DND-41 (cell line): ENCODE measurements at regions not wholly inside any gene's neighbourhood (a gene's known extent, or its start where the extent isn't known, plus 50 kb on each side); places are given as distances from the start of the nearest gene placed in this dataset.
A peak's percentile ranks its signal among the peaks of the same experiment; 100 is the strongest.

ENCODE experiments used
- ATAC-seq: fragments of 200-7000 bp; cut with Tn5 transposase; 3 replicates; pipeline ENCODE4 v1.9.1; 2021; ENCODE audit warnings: low read depth; ENCODE audit not compliant: insufficient read depth
- DNase-seq: peaks from one replicate; pipeline ENCODE4 v3.0.0-alpha.2; 2020
- H2AFZ ChIP-seq: 2 replicates; pipeline ENCODE4 v1.6.0; 2012; ENCODE audit warnings: low read depth, low read length
- H3K27ac ChIP-seq: 2 replicates; pipeline ENCODE4 v1.5.1; 2012; ENCODE audit warnings: low read length, inconsistent platforms
- H3K27me3 ChIP-seq: fragments of 200-600 bp; sonication (generic); 2 replicates; pipeline ENCODE4 v1.6.0; 2012; ENCODE audit warnings: low read length, mild to moderate bottlenecking, inconsistent platforms; ENCODE audit not compliant: insufficient read depth, poor library complexity
- H3K36me3 ChIP-seq: 2 replicates; pipeline ENCODE4 v1.5.1; 2012; ENCODE audit warnings: low read length, inconsistent platforms; ENCODE audit not compliant: insufficient read depth
- H3K4me1 ChIP-seq: 2 replicates; pipeline ENCODE4 v1.5.1; 2012; ENCODE audit warnings: mild to moderate bottlenecking, low read length; ENCODE audit not compliant: insufficient read depth
- H3K4me2 ChIP-seq: 2 replicates; pipeline ENCODE4 v1.6.0; 2012; ENCODE audit warnings: mild to moderate bottlenecking, moderate library complexity, low read length, inconsistent platforms; ENCODE audit not compliant: insufficient read depth
- H3K4me3 ChIP-seq, 2 experiments: fragments of 200-600 bp in 1 of 2; shearing (Covaris generic) in 1 of 2; 2 replicates each; pipeline ENCODE4 v1.5.1; 2012 to 2016; ENCODE audit warnings: inconsistent platforms in 2 of 2, low read length in 2 of 2, mild to moderate bottlenecking in 2 of 2, low read depth in 1 of 2, moderate library complexity in 1 of 2
- H3K79me2 ChIP-seq: 2 replicates; pipeline ENCODE4 v1.6.0; 2012; ENCODE audit warnings: low read length, inconsistent platforms; ENCODE audit not compliant: insufficient read depth
- H3K9ac ChIP-seq: 2 replicates; pipeline ENCODE4 v1.6.0; 2012; ENCODE audit warnings: low read depth, mild to moderate bottlenecking, inconsistent platforms, low read length, moderate library complexity
- H3K9me3 ChIP-seq: 2 replicates; pipeline ENCODE4 v1.5.1; 2012; ENCODE audit warnings: low read length, moderate library complexity, mild to moderate bottlenecking, inconsistent platforms; ENCODE audit not compliant: insufficient read depth, severe bottlenecking
- H4K20me1 ChIP-seq: 2 replicates; pipeline ENCODE4 v1.6.0; 2012; ENCODE audit warnings: low read length; ENCODE audit not compliant: insufficient read depth
- EZH2 ChIP-seq: IDR thresholded peaks from 3 replicates; pipeline ENCODE4 v1.6.1; 2012; ENCODE audit warnings: borderline replicate concordance, low read depth, mild to moderate bottlenecking, moderate library complexity, low read length, inconsistent platforms; ENCODE audit not compliant: severe bottlenecking
- TF ChIP-seq, protein P1 (sequence below): IDR thresholded peaks from 2 replicates; pipeline ENCODE4 v1.5.1; 2012; ENCODE audit warnings: borderline replicate concordance, low read length, moderate library complexity, mild to moderate bottlenecking; ENCODE audit not compliant: poor library complexity, severe bottlenecking; ENCODE audit errors: extremely low read depth

DNA sequence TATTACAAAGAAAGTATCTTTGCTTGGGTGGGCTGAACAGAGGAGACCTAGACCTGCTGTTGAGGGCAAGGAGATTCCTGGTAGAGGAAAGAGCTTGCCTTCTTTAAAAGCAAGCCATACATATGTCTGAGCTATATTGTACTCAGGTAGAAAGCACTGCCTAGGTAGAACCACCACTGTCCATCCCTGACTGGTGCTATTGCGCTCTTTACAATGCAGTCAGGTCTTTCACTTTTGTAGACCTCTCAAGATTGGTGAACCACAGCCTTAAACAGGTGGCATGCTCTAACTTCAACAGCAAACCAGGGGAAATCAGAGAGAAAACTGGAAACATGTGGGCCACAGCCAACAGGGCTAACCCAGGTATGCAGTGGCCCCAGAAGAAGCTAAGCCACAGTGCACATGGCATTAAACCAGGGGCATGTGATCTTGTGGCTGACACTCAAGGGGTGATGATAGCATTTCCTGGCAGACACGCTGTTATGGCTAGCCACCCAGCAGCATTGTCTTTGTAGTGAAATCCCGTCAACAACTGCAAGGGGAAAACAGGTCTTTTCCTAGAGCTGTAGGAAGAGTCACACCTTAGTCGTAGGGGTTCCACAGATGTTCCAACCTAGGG is 253.9 kb upstream of the PCSK5 start:
- no peaks in the 10 kb centered on the region for H3K4me1 ChIP-seq

DNA sequence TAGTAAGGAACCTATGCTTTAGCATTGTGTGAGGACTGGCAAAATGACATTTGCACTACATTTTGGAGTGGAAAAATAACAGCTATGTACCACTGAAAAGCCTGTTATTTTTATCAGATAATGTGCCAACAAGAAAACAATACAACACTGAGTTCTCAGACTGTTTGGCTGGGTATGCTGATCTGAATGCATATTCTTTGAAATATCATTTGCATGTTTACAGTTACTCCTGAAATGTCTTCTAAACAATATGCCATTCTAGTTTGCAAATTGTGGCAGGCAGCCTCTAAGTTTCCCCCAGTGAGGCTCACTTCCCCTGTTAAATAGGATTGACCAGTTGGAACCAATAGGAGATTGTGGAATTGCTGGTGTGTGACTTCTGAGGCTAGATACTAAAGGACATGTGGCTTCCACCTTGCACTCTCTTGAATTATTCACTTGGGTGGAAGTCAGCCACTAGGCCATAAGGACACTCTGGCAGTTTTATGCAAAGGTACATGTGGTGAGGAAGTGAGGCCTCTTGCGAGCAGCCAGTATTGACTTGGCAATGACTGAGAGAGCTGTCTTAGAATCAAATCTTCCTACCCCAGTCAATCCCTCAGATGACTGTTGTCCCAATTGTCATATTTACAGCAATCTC is 250.4 kb upstream of the PCSK5 start:
- no peak overlapping the region for H2AFZ ChIP-seq
- TF ChIP-seq, protein P1, sequence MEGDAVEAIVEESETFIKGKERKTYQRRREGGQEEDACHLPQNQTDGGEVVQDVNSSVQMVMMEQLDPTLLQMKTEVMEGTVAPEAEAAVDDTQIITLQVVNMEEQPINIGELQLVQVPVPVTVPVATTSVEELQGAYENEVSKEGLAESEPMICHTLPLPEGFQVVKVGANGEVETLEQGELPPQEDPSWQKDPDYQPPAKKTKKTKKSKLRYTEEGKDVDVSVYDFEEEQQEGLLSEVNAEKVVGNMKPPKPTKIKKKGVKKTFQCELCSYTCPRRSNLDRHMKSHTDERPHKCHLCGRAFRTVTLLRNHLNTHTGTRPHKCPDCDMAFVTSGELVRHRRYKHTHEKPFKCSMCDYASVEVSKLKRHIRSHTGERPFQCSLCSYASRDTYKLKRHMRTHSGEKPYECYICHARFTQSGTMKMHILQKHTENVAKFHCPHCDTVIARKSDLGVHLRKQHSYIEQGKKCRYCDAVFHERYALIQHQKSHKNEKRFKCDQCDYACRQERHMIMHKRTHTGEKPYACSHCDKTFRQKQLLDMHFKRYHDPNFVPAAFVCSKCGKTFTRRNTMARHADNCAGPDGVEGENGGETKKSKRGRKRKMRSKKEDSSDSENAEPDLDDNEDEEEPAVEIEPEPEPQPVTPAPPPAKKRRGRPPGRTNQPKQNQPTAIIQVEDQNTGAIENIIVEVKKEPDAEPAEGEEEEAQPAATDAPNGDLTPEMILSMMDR: no peak
- no peak for TF ChIP-seq EZH2
- ATAC-seq: no peak

More for the DNA sequence above, 253.9 kb upstream of the PCSK5 start:
- ATAC-seq (peak; percentile 63), DNase-seq (peak; percentile 5)
- H3K27ac ChIP-seq: no peak overlapping the region
- no peak overlapping the region for H3K4me3 ChIP-seq
- H2AFZ ChIP-seq: no peak overlapping the region
- no peaks in the 10 kb centered on the region for H3K27me3 ChIP-seq
- no peaks in the 10 kb centered on the region for H3K36me3 ChIP-seq
- H3K9me3 ChIP-seq: no peaks in the 10 kb centered on the region
- H3K4me2 ChIP-seq: no peak overlapping the region
- TF ChIP-seq EZH2: no peak
- TF ChIP-seq, protein P1: no peak
- no peak overlapping the region for H3K9ac ChIP-seq
- no peaks in the 10 kb centered on the region for H4K20me1 ChIP-seq
- H3K79me2 ChIP-seq: no peaks in the 10 kb centered on the region

DNA sequence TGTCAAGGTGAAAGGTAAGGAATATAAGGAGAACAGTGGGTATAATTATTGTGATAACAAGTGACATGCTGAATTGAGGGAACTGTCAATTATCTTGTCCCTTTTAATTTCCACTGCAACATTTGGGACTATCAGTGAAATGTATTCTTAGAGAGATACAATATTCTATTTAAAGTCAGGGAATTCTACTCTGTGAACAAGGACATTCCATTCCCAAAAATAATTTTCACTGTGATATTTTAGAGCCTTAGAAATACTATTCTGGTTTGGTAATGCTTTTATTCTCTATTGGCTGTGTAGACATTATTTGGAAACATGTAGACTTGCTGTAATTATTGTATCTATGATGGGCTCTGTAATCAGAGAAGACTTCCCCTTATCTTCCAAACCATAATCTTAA is 248.0 kb upstream of the PCSK5 start:
- no peak overlapping the region for H3K4me2 ChIP-seq
- H2AFZ ChIP-seq: no peak overlapping the region
- no peaks in the 10 kb centered on the region for H3K36me3 ChIP-seq
- no peak overlapping the region for H3K4me3 ChIP-seq
- DNase-seq: no peak
- TF ChIP-seq, protein P1: no peak
- TF ChIP-seq EZH2: no peak
- H3K9me3 ChIP-seq: no peaks in the 10 kb centered on the region
- ATAC-seq: no peak
- H3K27me3 ChIP-seq: peaks cover 3% of the 10 kb centered on the region
- H3K9ac ChIP-seq: no peak overlapping the region
- H4K20me1 ChIP-seq: no peaks in the 10 kb centered on the region
- H3K4me1 ChIP-seq: no peaks in the 10 kb centered on the region
- no peak overlapping the region for H3K27ac ChIP-seq
- H3K79me2 ChIP-seq: no peaks in the 10 kb centered on the region

More for the DNA sequence above, 250.4 kb upstream of the PCSK5 start:
- DNase-seq: no peak
- Histone ChIP-seq H4K20me1 (no peaks in the 10 kb centered on the region), H3K4me2 (no peak overlapping the region), H3K9me3 (no peaks in the 10 kb centered on the region), H3K27me3 (peaks cover 3% of the 10 kb centered on the region), H3K36me3 (no peaks in the 10 kb centered on the region), H3K4me1 (no peaks in the 10 kb centered on the region), H3K27ac (no peak overlapping the region), H3K9ac (no peak overlapping the region), H3K4me3 (no peak overlapping the region), H3K79me2 (no peaks in the 10 kb centered on the region)
